ENCODE measurements at regions not wholly inside any gene's neighbourhood (a gene's known extent, or its start where the extent isn't known, plus 50 kb on each side); places are given as distances from the start of the nearest gene placed in this dataset.
A peak's percentile ranks its signal among the peaks of the same experiment; 100 is the strongest.

DNA sequence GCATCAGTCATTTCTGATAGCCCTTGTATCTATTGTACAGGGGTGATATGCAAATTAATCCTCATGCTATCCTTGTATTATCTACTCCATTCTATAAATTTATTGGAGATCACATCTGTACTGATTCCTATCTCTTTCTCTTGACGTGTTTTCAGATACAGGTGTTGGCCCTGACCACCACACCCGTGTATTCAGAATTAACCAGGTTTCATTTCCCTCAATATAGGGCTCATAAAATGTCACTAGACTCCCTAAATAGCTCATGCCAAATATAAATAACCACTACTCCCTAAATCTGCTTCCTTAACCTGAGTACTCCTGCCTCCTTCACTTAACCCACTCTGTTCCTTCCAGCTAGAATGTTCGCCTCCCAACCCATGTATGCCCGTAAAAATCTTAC is 522.8 kb upstream of the KLF4 start:
- in situ Hi-C loops (cut with MboI; ENCODE audit: low pct_ligation_motif_present in 1 of 4, low pct_unique_long_range_greater_than_20kb in 1 of 4, low sequenced_read_pairs in 3 of 4) (no loop called here), intact Hi-C loops (cut with DNase I; ENCODE audit: low total_unique reads) (no loop called here)
- Histone ChIP-seq H3K27ac (no peak overlapping the region), H3K27me3 (no peaks in the 10 kb centered on the region), H3K4me3 (no peak overlapping the region), H3K4me1 (no peaks in the 10 kb centered on the region), H3K36me3 (no peaks in the 10 kb centered on the region), H3K9me3 (no peaks in the 10 kb centered on the region)
- WGBS, 2 donors (ENCODE audit: low coverage in 1 of 2) = 61 to 67% methylated on average over 4 of the region's 4 CpGs
- DNase-seq = no peak
- TF ChIP-seq EP300 (IDR thresholded peaks at IDR 0.05; ENCODE audit: low read depth) (no peak), POLR2AphosphoS5 (IDR thresholded peaks at IDR 0.05) (no peak), POLR2A (IDR thresholded peaks at IDR 0.05) (no peak)
- TF ChIP-seq, protein P1, sequence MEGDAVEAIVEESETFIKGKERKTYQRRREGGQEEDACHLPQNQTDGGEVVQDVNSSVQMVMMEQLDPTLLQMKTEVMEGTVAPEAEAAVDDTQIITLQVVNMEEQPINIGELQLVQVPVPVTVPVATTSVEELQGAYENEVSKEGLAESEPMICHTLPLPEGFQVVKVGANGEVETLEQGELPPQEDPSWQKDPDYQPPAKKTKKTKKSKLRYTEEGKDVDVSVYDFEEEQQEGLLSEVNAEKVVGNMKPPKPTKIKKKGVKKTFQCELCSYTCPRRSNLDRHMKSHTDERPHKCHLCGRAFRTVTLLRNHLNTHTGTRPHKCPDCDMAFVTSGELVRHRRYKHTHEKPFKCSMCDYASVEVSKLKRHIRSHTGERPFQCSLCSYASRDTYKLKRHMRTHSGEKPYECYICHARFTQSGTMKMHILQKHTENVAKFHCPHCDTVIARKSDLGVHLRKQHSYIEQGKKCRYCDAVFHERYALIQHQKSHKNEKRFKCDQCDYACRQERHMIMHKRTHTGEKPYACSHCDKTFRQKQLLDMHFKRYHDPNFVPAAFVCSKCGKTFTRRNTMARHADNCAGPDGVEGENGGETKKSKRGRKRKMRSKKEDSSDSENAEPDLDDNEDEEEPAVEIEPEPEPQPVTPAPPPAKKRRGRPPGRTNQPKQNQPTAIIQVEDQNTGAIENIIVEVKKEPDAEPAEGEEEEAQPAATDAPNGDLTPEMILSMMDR (IDR thresholded peaks at IDR 0.05) = no peak

DNA sequence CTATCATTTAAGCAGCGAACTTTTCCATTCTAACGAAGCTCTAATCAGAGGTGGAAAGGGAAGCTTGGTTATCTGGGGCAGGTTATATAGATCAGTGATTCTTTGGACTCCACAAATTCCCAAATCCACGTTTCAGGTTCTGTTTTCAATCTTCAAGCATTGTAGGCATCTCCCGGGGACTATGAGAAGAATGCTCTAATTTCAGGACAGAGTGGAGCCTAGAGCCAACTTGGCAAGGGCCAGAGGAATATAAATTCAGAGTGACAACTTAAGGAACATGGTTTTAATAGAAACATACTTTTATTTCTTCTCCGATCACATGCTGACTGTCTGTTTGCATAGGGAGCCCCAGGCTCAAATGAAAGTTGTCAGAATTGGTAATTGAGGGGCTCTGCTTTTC is 514.0 kb upstream of the KLF4 start:
- Histone ChIP-seq H3K27me3 (no peaks in the 10 kb centered on the region), H3K9me3 (no peaks in the 10 kb centered on the region), H3K36me3 (no peaks in the 10 kb centered on the region), H3K4me3 (no peak overlapping the region), H3K4me1 (peaks cover 0 to 8% (median 3%) of the 10 kb centered on the region in 4 donors), H3K27ac (no peak overlapping the region)
- 79 to 92% methylated on average over 2 to 5 of the region's 5 CpGs for WGBS, 2 donors (ENCODE audit: low coverage in 1 of 2)
- intact Hi-C loops (cut with DNase I; ENCODE audit: low total_unique reads) (no loop called here), in situ Hi-C loops (cut with MboI; ENCODE audit: low pct_ligation_motif_present in 1 of 4, low pct_unique_long_range_greater_than_20kb in 1 of 4, low sequenced_read_pairs in 3 of 4) (no loop called here)
- no peak for TF ChIP-seq EP300 (IDR thresholded peaks at IDR 0.05; ENCODE audit: low read depth)
- no peak for TF ChIP-seq POLR2A (IDR thresholded peaks at IDR 0.05)
- TF ChIP-seq, protein P1 (IDR thresholded peaks at IDR 0.05) = no peak
- no peak for TF ChIP-seq POLR2AphosphoS5 (IDR thresholded peaks at IDR 0.05)
- DNase-seq = no peak

DNA sequence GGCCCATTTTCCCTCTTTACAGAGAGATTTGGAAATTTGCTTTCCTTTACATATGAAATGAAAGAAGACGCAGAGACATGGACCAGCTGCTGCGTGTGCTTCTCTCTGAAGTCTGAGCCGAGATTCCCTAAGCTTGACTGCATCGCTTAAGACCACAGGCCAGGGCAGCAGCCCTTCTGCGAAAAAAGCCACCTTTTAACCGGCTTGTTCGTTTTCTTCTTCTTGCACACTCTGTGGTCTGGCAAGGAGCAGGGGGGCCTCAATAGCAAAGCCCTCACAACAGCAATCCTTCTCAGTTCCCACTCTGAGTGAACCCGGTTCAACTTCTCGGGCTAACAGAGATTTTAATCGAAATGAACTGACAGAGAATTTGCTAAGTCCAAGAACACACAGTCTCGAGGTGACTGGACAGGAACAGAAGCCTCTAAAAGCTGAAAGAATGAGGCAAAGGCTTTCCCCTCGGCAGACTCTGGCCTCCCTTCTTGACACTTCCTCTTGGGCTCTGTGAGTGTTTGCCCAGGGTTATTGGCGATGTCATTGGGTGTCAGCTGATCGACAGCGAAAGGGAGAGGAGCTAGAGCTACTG is 512.9 kb upstream of the KLF4 start:
- Histone ChIP-seq H3K27me3 (no peaks in the 10 kb centered on the region), H3K4me1 (peaks cover 0 to 8% (median 3%) of the 10 kb centered on the region in 4 donors), H3K36me3 (no peaks in the 10 kb centered on the region), H3K4me3 (no peak overlapping the region), H3K27ac (peak overlapping the region in 2 of 4 donors; percentile 10 to 15), H3K9me3 (no peaks in the 10 kb centered on the region)
- WGBS, 2 donors (ENCODE audit: low coverage in 1 of 2) = 63 to 87% methylated on average over 4 to 15 of the region's 15 CpGs
- TF ChIP-seq POLR2A (IDR thresholded peaks at IDR 0.05) (no peak), POLR2AphosphoS5 (IDR thresholded peaks at IDR 0.05) (no peak), EP300 (IDR thresholded peaks at IDR 0.05; ENCODE audit: low read depth) (no peak)
- TF ChIP-seq, protein P1 (IDR thresholded peaks at IDR 0.05) = no peak
- peak; percentile 21 for DNase-seq
- in situ Hi-C loops (cut with MboI; ENCODE audit: low pct_ligation_motif_present in 1 of 4, low pct_unique_long_range_greater_than_20kb in 1 of 4, low sequenced_read_pairs in 3 of 4) (no loop called here), intact Hi-C loops (cut with DNase I; ENCODE audit: low total_unique reads) (no loop called here)

DNA sequence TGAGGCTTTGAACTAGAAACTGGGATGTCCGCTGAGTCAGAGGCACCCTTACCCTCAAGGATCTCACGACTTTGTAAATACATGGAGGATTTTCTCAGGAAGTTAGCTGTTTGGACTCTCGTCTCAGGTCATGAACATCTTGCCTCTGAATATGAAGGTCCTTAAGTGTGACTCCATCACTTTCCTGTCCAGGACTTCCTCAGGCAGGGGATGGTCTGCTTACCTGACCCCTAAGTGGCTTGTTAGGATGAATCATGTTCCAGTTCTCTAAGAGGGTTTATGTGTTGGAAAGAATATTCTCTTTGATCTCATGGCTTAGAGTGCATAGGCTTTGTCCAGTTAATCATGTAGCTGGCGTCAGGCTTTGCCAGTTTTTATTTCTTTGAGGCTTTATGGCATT is 511.7 kb upstream of the KLF4 start:
- Histone ChIP-seq H3K27ac (no peak overlapping the region), H3K4me3 (no peak overlapping the region), H3K9me3 (no peaks in the 10 kb centered on the region), H3K36me3 (no peaks in the 10 kb centered on the region), H3K27me3 (no peaks in the 10 kb centered on the region), H3K4me1 (peaks cover 0 to 8% (median 3%) of the 10 kb centered on the region in 4 donors)
- no peak for DNase-seq
- WGBS, 2 donors (ENCODE audit: low coverage in 1 of 2) = 73 to 80% methylated on average over 1 to 4 of the region's 4 CpGs
- TF ChIP-seq EP300 (IDR thresholded peaks at IDR 0.05; ENCODE audit: low read depth) (no peak), POLR2A (IDR thresholded peaks at IDR 0.05) (no peak), POLR2AphosphoS5 (IDR thresholded peaks at IDR 0.05) (no peak)
- TF ChIP-seq, protein P1 (IDR thresholded peaks at IDR 0.05) = no peak
- intact Hi-C loops (cut with DNase I; ENCODE audit: low total_unique reads) = no loop called here
- in situ Hi-C loops (cut with MboI; ENCODE audit: low pct_ligation_motif_present in 1 of 4, low pct_unique_long_range_greater_than_20kb in 1 of 4, low sequenced_read_pairs in 3 of 4) = no loop called here

Measured in transverse colon (tissue), 4 donors.